ENCODE measurements at regions not wholly inside any gene's neighbourhood (a gene's known extent, or its start where the extent isn't known, plus 50 kb on each side); places are given as distances from the start of the nearest gene placed in this dataset.
A peak's percentile ranks its signal among the peaks of the same experiment; 100 is the strongest.
"Not testable (repeated sequence)": the region's sequence is repeated elsewhere in the genome, so short reads cannot be mapped to it uniquely, and the experiment has no call there.

DNA sequence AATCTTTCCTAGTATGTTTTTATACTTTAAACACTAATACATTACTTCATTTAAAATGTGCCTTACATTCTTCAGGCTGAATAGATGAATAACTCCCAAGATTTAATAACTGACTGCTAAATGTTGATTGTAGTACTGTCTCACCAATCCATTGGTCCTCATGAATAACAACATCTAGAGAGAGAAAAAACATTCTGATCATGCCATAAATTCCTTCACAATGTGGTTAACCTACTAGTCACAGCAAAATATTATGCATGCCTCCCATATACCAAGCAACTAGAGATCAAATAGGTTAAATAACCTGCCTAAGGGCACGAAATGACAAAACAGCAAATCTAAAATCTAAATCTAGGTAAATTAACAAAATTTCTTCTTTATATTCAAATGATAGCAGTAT lies 66.2 kb downstream of the SYT15 start:
- H3K36me3 ChIP-seq, H3K4me3 ChIP-seq, H3K9me3 ChIP-seq, H3K27me3 ChIP-seq, DNase-seq: not testable (repeated sequence)

DNA sequence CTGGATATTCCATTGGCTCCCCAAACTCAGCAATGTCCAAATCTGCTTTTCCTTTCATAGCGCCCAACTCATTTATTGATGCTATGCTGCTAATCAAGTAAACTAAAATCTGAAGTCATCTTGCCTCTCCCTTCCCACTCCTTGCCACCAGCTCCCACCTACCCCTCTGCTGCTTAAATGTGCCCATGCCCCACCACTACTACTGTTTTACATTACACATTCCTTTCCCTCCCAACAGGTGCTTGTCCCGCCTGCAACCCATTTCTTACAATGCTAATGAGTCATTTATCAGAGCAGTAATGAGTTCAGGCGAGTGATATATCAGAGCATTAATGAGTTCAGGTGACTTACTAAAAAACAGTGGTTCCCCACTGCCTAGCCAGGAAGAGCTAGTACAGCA lies 67.2 kb downstream of the SYT15 start:
- H3K27me3 ChIP-seq, H3K4me3 ChIP-seq, DNase-seq, H3K9me3 ChIP-seq, H3K36me3 ChIP-seq: not testable (repeated sequence)

DNA sequence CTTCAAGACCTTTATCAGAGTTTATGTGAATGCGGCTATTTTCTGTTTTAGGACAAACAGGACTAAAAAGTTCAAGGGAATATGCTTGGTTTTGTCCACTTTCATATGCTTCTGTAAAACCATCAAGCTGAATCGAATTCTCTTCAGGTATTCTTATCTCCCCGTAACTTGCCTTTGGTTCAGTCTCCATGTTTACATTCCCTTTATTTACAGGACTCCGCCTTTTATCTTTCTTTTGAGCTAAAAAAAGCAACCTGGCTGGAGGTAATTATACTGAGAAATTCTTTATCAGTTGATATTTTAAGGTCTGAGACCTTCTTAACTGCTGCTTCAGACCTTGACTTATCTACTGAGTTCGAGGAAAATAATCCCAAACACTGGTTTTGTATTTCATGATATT lies 72.0 kb downstream of the SYT15 start:
- not testable (repeated sequence) for H3K4me3 ChIP-seq, H3K27me3 ChIP-seq, H3K36me3 ChIP-seq, DNase-seq, H3K9me3 ChIP-seq

DNA sequence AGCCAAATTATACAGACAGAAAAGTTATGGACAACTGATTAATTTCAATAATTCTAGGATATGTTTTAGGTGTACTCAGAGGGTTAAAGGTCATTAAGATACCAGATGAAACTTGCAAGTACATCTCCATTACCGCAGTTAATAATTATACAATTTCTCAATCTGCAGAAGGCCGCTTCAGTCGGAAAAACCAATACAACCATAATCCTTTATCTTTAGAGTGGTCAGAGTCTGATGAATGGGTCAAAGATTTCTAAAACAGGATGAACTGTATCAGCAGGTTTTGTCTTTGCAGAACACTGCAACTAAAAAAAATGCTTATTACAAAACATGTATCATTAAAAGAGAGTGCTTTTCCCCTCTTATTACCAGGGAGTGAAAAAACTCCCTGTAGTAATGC lies 78.5 kb downstream of the SYT15 start:
- not testable (repeated sequence) for H3K9me3 ChIP-seq, H3K4me3 ChIP-seq, H3K36me3 ChIP-seq, H3K27me3 ChIP-seq, DNase-seq

DNA sequence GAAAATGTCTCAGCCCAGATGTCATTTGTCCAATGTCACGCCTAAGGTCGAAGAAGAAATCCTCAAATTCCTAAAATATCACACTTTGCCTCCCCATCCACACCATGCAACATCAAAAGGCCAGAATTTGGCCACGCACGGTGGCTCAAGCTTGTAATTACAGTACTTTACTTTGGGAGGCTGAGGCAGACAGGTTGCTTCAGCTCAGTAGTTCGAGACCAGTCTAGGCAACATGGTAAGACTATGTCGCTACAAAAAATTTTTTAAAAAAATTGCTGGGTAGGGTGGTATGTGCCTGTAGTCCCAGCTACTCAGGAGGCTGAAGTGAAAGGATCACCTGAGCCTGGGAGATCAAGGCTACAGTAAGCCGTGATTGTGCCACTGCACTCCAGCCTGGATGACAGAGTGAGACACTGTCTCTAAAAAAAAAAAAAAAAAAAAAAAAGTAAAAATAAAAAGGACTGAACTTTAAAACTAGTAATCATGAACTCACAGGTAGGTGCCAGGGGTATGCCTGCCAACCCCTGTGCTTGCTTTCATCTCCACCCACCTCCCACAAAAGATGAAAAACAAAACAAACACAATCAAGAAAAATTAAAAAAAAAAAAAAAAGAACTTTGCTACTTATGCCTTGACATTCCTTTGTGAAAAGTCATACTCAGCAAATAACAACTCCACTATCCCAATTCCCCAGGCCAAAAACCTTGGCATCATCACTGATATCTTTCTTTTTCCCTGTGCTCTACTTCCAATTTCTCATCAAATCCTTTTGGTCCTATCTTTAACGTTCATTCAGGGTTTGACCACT lies 81.3 kb downstream of the SYT15 start:
- DNase-seq, H3K27me3 ChIP-seq, H3K9me3 ChIP-seq, H3K36me3 ChIP-seq, H3K4me3 ChIP-seq: not testable (repeated sequence)

DNA sequence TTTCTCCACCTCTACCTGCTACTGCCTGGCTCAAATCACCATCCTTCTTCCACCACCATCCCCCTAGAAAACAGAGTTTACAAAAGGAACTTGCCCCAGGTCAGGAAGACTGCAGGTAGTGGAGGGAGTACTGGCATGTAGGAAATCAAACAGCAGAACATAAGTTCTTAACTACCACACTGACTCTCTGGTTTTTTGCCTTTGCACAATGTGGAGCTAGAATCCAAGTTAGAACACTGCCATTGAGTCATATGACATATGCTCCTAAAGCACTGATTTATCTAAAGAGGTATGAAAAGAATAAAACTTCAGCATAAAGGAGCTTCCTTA lies 81.9 kb downstream of the SYT15 start:
- not testable (repeated sequence) for DNase-seq, H3K27me3 ChIP-seq, H3K9me3 ChIP-seq, H3K36me3 ChIP-seq, H3K4me3 ChIP-seq

DNA sequence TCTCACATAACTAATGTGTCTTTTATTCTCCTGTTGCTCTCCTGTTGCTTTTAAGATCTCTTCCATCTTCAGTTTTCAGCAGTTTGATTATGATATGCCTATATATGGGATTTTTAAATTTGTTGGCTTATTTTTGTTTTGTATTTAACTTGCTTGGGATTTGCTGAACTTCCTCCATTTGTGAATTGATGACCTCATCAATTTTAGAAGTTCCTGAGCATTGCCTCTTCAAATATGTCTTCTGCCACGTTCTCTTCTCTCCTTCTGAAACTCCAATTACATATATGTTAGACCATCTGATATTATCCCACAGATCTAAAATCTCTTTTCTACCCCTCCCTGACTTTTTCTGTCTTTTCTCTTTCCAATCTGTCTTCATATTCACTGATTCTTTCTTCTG lies 86.6 kb downstream of the SYT15 start:
- not testable (repeated sequence) for H3K36me3 ChIP-seq, H3K4me3 ChIP-seq, DNase-seq, H3K27me3 ChIP-seq, H3K9me3 ChIP-seq

DNA sequence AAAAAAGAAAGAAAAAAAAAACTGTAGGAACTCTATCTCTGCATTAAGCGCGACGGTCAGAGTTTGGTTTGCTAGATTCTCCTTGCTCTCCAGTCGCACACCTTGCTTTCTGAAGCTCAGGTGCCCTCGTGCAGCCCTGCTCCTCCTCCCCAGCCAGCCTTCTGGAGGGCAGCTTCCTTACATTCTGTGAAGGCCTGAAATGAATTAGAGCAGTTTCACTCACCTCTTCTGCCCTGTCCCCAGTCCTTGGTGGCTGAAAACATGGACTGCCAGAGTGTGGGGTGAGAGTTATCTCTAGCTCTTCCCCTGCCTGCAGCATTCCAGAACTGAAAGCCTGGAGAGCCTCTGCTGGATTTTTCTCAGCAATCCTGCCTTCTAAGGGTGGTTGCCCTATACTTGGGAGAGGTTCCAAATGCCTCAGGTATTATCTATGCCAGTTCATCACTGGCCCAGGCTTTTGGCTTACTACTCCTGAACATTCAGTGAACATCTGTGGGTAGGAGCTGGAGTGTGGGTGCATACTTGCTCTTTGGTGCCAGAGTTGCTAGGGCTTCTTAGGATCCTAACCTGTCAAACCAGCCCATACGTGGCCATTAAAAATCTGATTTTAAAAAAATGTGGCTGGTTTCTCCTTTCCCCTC lies 89.5 kb downstream of the SYT15 start:
- H3K36me3 ChIP-seq, DNase-seq, H3K9me3 ChIP-seq, H3K27me3 ChIP-seq, H3K4me3 ChIP-seq: not testable (repeated sequence)

DNA sequence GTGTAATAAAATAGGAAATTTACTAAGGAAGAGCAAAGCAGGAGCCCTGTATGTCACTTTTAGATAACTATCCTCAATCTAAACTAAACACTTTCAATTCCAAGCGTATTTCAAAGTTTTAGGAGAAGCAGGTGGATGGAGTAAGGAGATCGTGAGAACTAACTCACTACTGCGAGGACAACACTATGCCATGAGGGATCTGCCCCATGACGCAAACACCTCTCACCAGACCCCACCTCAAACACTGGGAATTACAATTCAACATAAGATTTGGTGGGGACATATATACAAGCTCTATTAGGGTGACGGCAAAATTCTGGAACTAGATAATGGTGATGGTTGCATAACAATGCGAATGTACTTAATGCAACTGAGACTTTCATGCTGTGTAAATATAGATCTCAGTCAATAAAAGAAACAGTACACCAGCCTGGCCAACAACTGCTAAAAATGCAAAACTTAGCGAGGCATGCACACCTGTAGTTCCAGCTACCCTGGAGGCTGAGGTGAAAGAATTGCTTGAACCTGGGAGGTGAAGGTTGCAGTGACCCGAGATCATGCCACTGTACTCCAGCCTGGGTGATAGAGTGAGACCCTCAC lies 99.0 kb downstream of the SYT15 start:
- H3K9me3 ChIP-seq, H3K36me3 ChIP-seq, DNase-seq, H3K4me3 ChIP-seq, H3K27me3 ChIP-seq: not testable (repeated sequence)

DNA sequence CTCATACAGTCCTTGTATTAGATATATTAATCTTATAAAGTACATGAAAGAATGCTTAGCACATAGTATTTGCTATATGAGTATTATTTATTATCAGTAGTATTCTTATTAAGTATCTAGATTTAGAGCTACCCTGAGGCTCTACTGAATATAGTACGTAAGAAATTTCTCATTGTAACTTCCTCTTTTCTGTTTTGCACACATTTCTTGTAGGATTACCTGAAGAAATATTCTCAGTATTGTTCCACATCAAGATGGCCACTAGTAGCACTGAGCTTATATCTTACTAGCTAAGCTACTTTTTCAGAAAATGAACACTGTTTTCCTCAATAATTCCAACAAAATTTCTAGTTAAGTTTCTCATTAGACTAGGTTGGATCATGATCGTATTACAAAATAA lies 112.5 kb downstream of the SYT15 start:
- not testable (repeated sequence) for H3K27me3 ChIP-seq, H3K4me3 ChIP-seq, DNase-seq, H3K9me3 ChIP-seq, H3K36me3 ChIP-seq

DNA sequence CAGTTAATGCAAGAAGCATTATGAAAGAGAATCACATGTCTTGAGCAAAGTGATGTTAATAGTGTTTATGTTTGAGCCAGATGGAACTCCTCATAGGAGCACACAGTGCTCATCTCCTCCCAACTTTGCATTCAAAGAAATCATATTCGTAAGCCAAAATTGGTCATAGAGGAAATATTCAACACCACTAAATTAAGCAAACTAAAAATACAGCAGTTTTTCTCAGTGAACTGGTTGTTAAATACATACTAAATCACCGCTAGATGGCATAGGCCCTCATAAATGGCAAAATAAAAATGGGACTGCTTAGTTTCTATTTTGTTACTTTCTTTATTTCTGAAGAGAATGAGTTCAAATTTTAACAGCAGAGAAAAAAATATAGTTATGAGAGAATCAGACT lies 114.3 kb downstream of the SYT15 start:
- H3K27me3 ChIP-seq, H3K9me3 ChIP-seq, H3K36me3 ChIP-seq, H3K4me3 ChIP-seq, DNase-seq: not testable (repeated sequence)

DNA sequence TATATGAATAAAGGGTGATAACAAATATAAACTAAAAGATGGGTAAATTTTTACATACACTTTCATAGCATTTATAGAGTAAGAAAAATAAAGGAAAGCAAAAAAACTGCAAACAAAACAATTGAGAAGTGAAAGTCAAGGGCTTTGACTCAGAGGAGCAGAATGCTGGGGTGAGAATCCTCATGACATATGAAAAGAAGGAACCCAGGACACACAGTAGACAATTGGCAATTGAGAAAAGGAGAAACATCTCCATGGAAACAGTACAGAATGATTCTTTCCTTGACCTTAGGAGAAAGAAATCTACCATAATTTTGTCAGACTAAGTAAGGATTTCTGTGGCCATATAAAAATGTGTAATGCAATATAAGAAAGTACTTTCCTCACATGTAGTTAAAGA lies 138.3 kb downstream of the SYT15 start:
- H3K27me3 ChIP-seq, DNase-seq, H3K9me3 ChIP-seq, H3K36me3 ChIP-seq, H3K4me3 ChIP-seq: not testable (repeated sequence)

DNA sequence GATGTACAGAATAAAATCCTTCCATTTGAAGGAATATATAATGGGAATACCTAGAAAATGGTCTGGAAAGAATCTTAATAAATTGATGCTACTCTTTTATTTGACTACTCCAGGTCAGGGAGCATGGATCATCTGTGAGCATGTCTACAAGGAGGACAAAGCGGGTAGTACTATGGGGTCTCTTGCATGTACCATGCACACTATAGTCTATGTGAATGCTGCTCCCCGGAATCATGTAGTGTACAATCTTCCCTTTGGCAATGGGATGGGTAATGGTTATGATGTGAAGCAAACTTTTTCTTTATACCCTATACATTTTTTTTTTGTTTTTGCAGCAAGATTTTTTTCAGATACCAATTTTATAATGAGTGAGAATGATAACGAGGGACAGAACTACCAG lies 139.1 kb downstream of the SYT15 start:
- not testable (repeated sequence) for H3K9me3 ChIP-seq, DNase-seq, H3K4me3 ChIP-seq, H3K27me3 ChIP-seq, H3K36me3 ChIP-seq

DNA sequence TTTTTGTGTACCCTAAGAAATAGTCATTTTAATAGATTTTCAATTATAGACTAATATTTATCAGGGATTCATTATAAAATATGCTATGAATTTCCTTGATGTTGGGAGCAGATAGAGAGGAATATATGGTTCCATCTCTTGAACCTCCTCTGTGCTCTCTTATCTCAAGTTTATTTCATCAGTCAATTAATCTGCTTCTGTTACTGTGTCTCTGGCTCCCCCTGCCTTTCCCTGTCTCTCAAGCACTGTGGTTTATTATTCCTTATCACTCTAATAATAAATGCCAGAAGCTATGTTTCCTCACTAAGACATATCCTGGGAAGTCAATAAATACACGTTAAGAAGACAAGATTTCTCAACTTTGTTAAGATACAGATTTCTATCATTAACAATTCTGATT lies 141.5 kb downstream of the SYT15 start:
- not testable (repeated sequence) for H3K36me3 ChIP-seq, H3K9me3 ChIP-seq, H3K27me3 ChIP-seq, H3K4me3 ChIP-seq
- peak; percentile 4 for DNase-seq

DNA sequence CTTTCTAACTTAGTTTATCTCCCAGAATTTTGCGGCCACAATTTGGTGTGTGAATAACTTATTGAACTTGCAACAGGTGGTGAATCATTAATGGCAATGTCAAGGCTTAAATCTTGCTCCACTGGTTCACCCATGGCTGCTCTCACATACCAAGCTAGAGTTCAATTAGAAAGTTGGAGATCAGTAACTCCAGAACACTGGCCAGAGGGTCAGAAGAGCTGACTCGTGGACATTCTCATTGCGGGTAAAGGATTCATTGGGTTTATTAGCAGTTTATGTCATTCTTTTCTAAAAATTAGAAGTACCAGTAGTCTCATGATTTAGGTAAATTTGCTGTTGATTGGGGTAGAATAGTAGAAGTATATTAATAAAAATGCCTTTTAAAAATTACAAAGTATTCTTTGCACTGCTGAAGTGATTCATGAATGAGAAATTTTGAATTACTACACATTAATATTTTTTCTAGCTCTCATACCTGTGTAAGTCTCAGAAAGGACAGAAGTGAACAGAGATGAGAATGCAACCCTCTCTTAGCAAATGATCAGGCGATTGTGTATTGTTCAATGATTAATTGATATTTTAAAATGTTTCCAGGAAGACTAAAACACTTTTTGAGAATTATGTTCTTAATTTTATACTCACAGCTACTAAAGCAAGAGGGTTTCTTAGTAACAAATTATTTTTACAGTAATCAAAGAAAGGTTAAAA lies 142.0 kb downstream of the SYT15 start:
- H3K27me3 ChIP-seq, H3K36me3 ChIP-seq, H3K9me3 ChIP-seq, H3K4me3 ChIP-seq, DNase-seq: not testable (repeated sequence)

DNA sequence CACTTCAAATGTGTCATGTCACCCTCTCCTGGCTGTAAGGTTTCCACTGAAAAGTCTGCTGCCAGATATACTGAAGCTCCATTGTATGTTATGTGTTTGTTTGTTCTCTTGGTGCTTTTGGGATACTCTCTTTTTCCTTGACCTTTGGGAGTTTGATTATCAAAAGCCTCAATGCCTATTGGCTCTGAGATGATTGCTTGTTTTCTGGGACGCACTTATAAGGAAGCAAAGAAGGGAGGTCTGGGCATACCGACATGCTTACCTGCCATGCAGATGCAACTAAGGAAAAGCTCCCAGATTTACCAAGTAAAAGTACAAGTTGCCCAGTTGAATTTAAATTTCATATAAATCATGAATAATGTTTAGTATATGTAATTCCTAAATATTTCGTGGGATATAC lies 145.3 kb downstream of the SYT15 start:
- not testable (repeated sequence) for DNase-seq, H3K4me3 ChIP-seq, H3K27me3 ChIP-seq, H3K36me3 ChIP-seq, H3K9me3 ChIP-seq

DNA sequence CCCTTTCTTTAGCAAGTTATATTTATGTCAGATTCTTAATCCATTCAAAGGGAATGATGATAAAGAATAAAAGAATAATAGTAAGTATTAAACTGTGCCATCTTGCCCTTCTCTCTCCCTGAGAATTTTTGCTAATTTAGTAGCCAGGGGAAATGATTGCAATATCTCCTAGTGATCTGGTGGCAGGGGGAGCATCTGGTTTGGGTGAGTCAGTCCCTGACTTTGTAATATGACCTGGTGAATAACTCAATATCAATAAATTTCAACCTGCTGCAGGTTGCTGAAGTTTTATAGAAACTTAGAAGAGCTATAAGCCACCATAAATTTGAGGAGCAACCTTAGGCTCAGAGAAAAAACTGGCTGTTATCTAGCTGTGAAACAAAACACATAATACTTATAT lies 149.4 kb downstream of the SYT15 start:
- H3K27me3 ChIP-seq, DNase-seq, H3K4me3 ChIP-seq, H3K9me3 ChIP-seq, H3K36me3 ChIP-seq: not testable (repeated sequence)

DNA sequence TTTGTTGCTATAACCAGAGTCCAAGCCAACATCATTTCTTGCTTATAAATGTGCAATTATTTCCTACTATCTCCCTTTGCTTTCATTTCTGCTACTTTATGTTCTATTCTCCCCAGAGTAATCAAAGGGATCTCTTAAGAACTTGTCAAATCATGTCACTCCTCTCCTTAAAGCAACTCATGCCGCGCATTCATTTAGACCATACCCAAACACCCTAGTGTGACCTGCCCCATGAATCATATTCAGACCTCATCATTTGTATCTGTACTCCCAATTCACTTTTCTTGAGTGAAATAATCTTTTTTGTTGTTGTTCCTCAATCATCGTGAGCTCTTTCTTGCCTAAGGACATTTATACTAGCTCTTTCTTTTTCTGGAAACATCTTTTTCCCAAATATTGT lies 151.8 kb downstream of the SYT15 start:
- H3K9me3 ChIP-seq, H3K27me3 ChIP-seq, H3K36me3 ChIP-seq, DNase-seq, H3K4me3 ChIP-seq: not testable (repeated sequence)
